Choroid plexus epithelial cell (primary cell): ENCODE measurements at regions not wholly inside any gene's neighbourhood (a gene's known extent, or its start where the extent isn't known, plus 50 kb on each side); places are given as distances from the start of the nearest gene placed in this dataset.
A peak's percentile ranks its signal among the peaks of the same experiment; 100 is the strongest.

Source experiments
- DNase-seq: peaks from one replicate; pipeline ENCODE4 v3.0.0-alpha.2; 2010; ENCODE audit warnings: low read depth
- H3K4me3 ChIP-seq: 2 replicates; pipeline ENCODE4 v1.5.1; 2011; ENCODE audit warnings: low read depth, mild to moderate bottlenecking, control low read depth, low read length, moderate library complexity
- TF ChIP-seq, protein P1 (sequence below): conservative IDR thresholded peaks from 2 replicates; pipeline ENCODE4 v1.5.1; 2011; ENCODE audit warnings: low read depth, mild to moderate bottlenecking, control low read depth, inconsistent platforms, low read length, moderate library complexity

GRCh38 chr12:4026517-4026916 lies 153.3 kb upstream of the PARP11 start:
- no peak overlapping the region for H3K4me3 ChIP-seq
- TF ChIP-seq, protein P1, sequence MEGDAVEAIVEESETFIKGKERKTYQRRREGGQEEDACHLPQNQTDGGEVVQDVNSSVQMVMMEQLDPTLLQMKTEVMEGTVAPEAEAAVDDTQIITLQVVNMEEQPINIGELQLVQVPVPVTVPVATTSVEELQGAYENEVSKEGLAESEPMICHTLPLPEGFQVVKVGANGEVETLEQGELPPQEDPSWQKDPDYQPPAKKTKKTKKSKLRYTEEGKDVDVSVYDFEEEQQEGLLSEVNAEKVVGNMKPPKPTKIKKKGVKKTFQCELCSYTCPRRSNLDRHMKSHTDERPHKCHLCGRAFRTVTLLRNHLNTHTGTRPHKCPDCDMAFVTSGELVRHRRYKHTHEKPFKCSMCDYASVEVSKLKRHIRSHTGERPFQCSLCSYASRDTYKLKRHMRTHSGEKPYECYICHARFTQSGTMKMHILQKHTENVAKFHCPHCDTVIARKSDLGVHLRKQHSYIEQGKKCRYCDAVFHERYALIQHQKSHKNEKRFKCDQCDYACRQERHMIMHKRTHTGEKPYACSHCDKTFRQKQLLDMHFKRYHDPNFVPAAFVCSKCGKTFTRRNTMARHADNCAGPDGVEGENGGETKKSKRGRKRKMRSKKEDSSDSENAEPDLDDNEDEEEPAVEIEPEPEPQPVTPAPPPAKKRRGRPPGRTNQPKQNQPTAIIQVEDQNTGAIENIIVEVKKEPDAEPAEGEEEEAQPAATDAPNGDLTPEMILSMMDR: no peak
- DNase-seq: no peak

DNA sequence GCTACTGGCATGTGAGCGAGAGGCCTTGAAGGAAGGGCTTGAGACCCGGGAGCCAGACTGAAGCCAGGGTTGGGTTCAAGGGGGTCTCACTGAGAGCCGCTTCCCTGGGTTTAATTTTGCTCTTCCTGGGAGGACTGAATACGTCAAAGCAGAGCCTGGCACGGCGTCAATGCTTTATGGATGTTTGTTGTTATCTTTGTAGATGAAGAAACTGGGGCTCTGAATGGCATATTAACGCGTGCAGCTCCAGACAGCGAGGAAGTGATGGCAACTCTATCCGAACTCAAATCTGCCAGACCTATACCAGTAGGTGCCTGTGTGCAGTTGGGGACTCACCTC lies 152.8 kb upstream of the PARP11 start:
- TF ChIP-seq, protein P1: no peak
- no peak for DNase-seq
- no peak overlapping the region for H3K4me3 ChIP-seq

DNA sequence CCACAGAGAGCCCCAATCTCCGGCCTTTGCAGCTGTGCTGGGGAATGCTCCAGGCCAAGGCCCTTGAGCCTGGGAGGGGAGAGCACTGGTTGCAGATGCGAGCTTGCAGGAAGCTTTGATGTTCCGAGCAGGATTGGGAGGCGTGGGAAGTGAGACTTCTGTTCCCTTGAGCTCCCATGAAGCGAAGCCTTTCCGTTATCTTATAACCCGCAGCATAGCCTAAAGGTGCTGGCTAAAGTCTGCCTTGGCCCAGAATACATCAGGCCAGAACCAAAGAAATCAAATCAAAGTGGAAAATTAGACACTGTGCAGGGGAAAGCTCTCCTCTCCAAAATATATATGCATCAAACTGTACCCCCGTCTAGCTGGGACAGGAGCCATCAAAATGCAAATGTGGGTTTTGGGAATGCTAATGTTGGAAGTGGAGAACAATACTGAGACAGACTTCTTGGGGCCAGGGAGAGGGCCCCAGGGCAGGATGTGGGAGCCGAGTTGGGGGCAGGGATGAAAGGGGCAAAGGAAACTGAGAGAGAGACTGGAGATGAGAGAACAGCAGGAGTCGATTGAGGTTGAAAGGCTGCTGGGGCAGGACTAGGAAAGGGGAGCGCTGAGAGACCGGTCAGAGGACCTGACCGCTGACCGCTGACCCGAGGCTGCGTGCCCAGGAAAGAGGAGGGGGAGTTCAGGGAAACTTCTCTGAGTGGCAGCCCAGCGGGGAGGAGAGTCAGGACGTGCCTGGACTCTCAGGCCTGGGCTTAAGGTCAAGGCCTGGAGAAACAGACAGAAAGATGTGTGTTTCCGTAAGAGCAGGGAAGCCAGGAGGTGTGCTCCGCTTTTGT lies 152.2 kb upstream of the PARP11 start:
- TF ChIP-seq, protein P1: no peak
- H3K4me3 ChIP-seq: no peak overlapping the region
- DNase-seq: peak; percentile 16

DNA sequence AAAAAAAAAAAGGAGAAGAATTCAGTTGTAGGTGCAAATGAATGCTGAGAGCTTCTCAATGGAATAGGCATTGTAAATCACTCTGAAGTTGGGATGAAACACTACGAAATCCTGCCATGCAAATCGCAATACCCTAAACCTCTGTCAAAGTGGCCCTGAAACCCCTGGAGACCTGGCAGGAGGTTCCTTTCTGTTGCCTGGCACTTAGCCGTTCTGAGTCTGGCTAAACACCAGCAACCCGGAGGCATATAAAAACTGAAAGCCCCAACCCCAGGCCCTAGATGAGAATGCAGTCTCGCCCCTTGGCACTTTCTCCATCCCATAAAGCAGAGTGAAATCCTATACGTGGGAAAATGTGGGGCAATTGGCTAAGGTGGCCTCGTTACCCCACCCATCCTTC lies 151.5 kb upstream of the PARP11 start:
- no peak for DNase-seq
- TF ChIP-seq, protein P1: no peak
- no peak overlapping the region for H3K4me3 ChIP-seq

GRCh38 chr12:4015225-4016091 lies 142.3 kb upstream of the PARP11 start:
- H3K4me3 ChIP-seq: no peak overlapping the region
- TF ChIP-seq, protein P1: no peak
- no peak for DNase-seq

- TF ChIP-seq, protein P1: no peak
- no peak for DNase-seq
- H3K4me3 ChIP-seq: no peak overlapping the region
Observed at GRCh38 chr12:4014858-4015224, 141.6 kb upstream of the PARP11 start.
